Adipocyte (in vitro differentiated cells): ENCODE measurements at regions not wholly inside any gene's neighbourhood (a gene's known extent, or its start where the extent isn't known, plus 50 kb on each side); places are given as distances from the start of the nearest gene placed in this dataset.

Experiments
- DNase-seq: peaks from one replicate; pipeline ENCODE4 v3.0.0-alpha.2; 2015; ENCODE audit warnings: low read depth
- H3K27me3 ChIP-seq: replicated peaks from 2 replicates; pipeline ENCODE4 v1.7.0; 2013; ENCODE audit warnings: mild to moderate bottlenecking, low read length, moderate library complexity; ENCODE audit not compliant: control insufficient read depth, insufficient read depth
- H3K36me3 ChIP-seq: 2 replicates; pipeline ENCODE4 v1.7.0; 2013; ENCODE audit warnings: low read length, mild to moderate bottlenecking, moderate library complexity; ENCODE audit not compliant: control insufficient read depth, insufficient read depth, severe bottlenecking
- H3K4me1 ChIP-seq: 2 replicates; pipeline ENCODE4 v1.7.0; 2013; ENCODE audit warnings: mild to moderate bottlenecking, low read length, moderate library complexity; ENCODE audit not compliant: control insufficient read depth, insufficient read depth
- H3K4me3 ChIP-seq: 2 replicates; pipeline ENCODE4 v1.7.0; 2013; ENCODE audit warnings: mild to moderate bottlenecking, low read length, moderate library complexity
- H3K9ac ChIP-seq: 2 replicates; pipeline ENCODE4 v1.7.0; 2013; ENCODE audit warnings: mild to moderate bottlenecking, low read length, moderate library complexity
- H3K9me3 ChIP-seq: 2 replicates; pipeline ENCODE4 v1.7.0; 2013; ENCODE audit warnings: mild to moderate bottlenecking, low read length, moderate library complexity; ENCODE audit not compliant: control insufficient read depth

DNA sequence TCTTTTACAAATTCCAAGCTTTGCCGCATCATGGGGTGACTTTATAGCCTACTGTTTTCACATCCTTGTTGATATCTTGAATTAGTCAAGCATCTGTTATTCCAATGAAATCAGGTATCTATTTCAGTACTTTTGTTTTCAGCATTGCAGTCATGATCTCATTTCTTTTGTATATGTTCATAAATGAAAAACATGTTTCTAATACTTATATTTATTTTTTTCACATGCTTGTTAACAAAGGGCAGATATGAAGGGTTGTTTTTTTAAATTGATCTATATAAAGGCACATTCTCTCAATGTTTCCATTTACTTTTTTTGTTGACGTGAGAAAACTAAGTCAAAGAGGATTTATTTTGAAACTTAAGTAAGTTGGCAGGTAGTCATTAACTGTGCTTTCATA lies 964.8 kb downstream of the JRKL start:
- Histone ChIP-seq H3K4me3 (no peak overlapping the region), H3K36me3 (no peaks in the 10 kb centered on the region), H3K4me1 (no peaks in the 10 kb centered on the region), H3K9ac (no peak overlapping the region), H3K27me3 (no peaks in the 10 kb centered on the region), H3K9me3 (no peaks in the 10 kb centered on the region)
- no peak for DNase-seq

DNA sequence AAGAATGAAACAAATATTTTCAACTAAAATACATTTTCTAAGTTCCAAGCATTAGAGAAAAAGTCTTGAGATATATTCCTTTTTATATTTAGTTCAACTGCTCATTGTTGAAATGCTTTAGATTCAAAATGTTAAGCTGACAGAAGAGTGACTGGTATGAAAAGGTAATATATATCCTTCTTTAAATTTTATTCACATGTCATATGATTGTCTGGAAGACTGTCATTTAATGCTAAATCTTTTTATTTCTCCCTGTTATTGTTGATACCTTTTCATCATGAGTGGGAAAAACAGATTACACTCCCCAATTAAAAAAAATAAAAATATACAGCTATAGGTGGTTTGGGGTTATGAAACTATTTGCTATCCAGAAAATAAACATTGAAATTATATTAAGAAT lies 965.4 kb downstream of the JRKL start:
- H3K9me3 ChIP-seq: no peaks in the 10 kb centered on the region
- no peak overlapping the region for H3K9ac ChIP-seq
- no peaks in the 10 kb centered on the region for H3K36me3 ChIP-seq
- H3K27me3 ChIP-seq: no peaks in the 10 kb centered on the region
- no peaks in the 10 kb centered on the region for H3K4me1 ChIP-seq
- DNase-seq: no peak
- no peak overlapping the region for H3K4me3 ChIP-seq

DNA sequence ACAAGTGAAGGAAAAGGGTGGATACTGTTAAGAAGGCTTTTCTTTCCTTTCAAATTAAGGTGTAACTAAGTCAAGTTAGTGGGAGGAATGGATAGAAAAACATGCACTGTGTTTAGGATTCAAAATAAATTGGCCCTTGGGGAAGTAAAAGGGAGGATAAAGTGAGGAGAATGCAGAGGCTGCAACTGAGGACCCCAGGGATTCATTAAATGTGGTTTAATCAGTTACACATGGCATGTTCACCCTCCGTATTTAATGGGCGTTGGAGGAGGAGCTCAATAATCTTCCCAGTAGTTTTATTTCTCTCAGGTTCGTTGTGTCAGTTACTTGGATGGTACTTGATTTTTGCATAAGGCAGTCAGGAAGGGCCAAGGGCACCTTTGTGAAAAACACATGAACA lies 966.3 kb downstream of the JRKL start:
- no peaks in the 10 kb centered on the region for H3K9me3 ChIP-seq
- no peak overlapping the region for H3K4me3 ChIP-seq
- no peaks in the 10 kb centered on the region for H3K4me1 ChIP-seq
- H3K27me3 ChIP-seq: no peaks in the 10 kb centered on the region
- no peak overlapping the region for H3K9ac ChIP-seq
- no peak for DNase-seq
- H3K36me3 ChIP-seq: no peaks in the 10 kb centered on the region

GRCh38 chr11:97359016-97359415 lies 969.2 kb downstream of the JRKL start:
- H3K9ac ChIP-seq: no peak overlapping the region
- no peak overlapping the region for H3K4me3 ChIP-seq
- no peaks in the 10 kb centered on the region for H3K36me3 ChIP-seq
- DNase-seq: no peak
- H3K9me3 ChIP-seq: no peaks in the 10 kb centered on the region
- H3K27me3 ChIP-seq: no peaks in the 10 kb centered on the region
- no peaks in the 10 kb centered on the region for H3K4me1 ChIP-seq

- no peak overlapping the region for H3K9ac ChIP-seq
- H3K4me1 ChIP-seq: no peaks in the 10 kb centered on the region
- H3K27me3 ChIP-seq: no peaks in the 10 kb centered on the region
- DNase-seq: peak; percentile 62
- peaks cover 4% of the 10 kb centered on the region for H3K9me3 ChIP-seq
- H3K4me3 ChIP-seq: no peak overlapping the region
- H3K36me3 ChIP-seq: no peaks in the 10 kb centered on the region
These were observed 972.1 kb downstream of the JRKL start for GRCh38 chr11:97361812-97362378.

- Histone ChIP-seq H3K4me1 (no peaks in the 10 kb centered on the region), H3K4me3 (no peak overlapping the region), H3K27me3 (no peaks in the 10 kb centered on the region), H3K9ac (no peak overlapping the region), H3K36me3 (no peaks in the 10 kb centered on the region), H3K9me3 (peaks cover 4% of the 10 kb centered on the region)
- no peak for DNase-seq
These were observed 973.5 kb downstream of the JRKL start for GRCh38 chr11:97363331-97363730.

GRCh38 chr11:97364047-97364446 lies 974.2 kb downstream of the JRKL start:
- no peak overlapping the region for H3K9ac ChIP-seq
- no peaks in the 10 kb centered on the region for H3K27me3 ChIP-seq
- no peaks in the 10 kb centered on the region for H3K4me1 ChIP-seq
- peaks cover 4% of the 10 kb centered on the region for H3K9me3 ChIP-seq
- no peaks in the 10 kb centered on the region for H3K36me3 ChIP-seq
- H3K4me3 ChIP-seq: no peak overlapping the region
- peak; percentile 56 for DNase-seq

DNA sequence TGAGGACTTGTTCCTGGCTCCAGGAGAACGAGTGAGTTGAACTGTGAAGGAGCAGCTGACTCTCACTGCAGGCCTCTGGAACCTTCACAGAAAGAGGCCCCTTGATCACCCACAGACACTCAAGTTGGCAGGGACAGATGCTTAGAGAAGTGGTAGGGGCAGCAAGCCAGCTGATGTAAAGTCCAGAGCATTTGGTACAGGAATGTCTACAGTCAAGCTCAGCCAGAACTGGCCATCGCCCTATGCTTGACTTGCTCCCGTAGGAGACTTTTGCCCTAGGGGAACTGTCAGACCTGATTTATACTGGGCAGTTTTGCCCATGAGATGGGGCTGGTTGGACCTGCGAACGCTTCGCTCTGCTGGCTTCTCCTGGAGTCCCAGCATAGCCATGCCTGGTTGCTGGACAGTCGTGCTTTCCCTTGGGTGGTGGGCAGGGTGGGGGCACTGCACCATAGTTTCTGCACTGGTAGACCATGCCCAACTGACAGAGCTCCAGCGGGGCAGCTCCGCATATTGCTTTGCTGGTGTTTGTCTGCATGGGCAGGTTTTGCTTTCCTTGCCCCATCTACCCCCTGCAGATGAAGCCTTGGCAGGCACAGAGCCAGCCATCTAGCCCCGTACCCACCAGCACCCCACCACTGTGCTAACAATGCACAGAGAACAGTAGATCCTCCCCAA lies 977.7 kb downstream of the JRKL start:
- DNase-seq: no peak
- peaks cover 10% of the 10 kb centered on the region for H3K9me3 ChIP-seq
- no peaks in the 10 kb centered on the region for H3K4me1 ChIP-seq
- H3K36me3 ChIP-seq: no peaks in the 10 kb centered on the region
- H3K4me3 ChIP-seq: no peak overlapping the region
- no peaks in the 10 kb centered on the region for H3K27me3 ChIP-seq
- no peak overlapping the region for H3K9ac ChIP-seq

GRCh38 chr11:97389270-97389669 lies 999.5 kb downstream of the JRKL start:
- no peaks in the 10 kb centered on the region for H3K27me3 ChIP-seq
- no peak overlapping the region for H3K9ac ChIP-seq
- H3K4me3 ChIP-seq: no peak overlapping the region
- no peaks in the 10 kb centered on the region for H3K36me3 ChIP-seq
- peaks cover 6% of the 10 kb centered on the region for H3K9me3 ChIP-seq
- H3K4me1 ChIP-seq: no peaks in the 10 kb centered on the region
- DNase-seq: no peak

DNA sequence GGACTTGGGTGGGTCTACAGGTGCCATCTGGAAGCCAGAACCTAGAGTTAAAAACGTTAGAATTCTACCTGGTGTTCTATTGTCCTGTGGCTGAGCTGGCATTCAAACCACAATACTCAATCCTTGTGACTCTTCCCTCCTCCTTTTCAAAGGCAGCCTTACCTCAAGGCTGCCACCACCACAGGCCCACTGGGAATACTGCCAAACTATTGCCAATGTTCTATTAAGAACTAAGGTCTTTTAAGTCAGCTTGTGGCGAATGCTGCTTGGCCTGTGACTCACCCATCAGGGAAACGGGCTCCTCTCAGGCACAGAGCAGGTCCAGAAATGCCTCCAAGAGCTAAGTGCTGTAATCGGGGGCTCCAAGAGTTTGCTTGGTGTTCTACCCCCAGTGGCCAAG lies 1008.4 kb downstream of the JRKL start:
- Histone ChIP-seq H3K36me3 (no peaks in the 10 kb centered on the region), H3K9me3 (peaks cover 6% of the 10 kb centered on the region), H3K9ac (no peak overlapping the region), H3K4me3 (no peak overlapping the region), H3K4me1 (no peaks in the 10 kb centered on the region), H3K27me3 (no peaks in the 10 kb centered on the region)
- DNase-seq: no peak

DNA sequence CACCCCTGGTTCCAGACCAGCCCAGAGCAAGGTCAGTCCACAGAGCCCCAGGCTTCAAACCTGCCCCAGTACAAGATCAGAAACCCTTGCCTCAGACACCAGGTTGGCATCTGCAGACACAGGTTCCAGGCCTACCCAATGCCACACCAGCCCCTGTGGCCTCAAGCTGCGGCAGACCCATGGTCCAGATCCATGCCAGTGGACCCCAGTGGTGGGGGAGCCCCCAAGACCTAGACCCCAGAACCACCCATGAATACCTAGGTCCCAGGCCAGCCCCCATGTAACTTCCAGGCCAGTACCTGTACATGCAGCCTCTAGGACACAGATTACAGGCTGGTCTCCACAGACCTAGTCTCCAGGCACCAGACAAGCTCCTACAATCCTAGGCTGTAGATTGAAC lies 1019.3 kb downstream of the JRKL start:
- DNase-seq: no peak
- Histone ChIP-seq H3K27me3 (no peaks in the 10 kb centered on the region), H3K9ac (no peak overlapping the region), H3K9me3 (peaks cover 6% of the 10 kb centered on the region), H3K4me3 (no peak overlapping the region), H3K36me3 (no peaks in the 10 kb centered on the region), H3K4me1 (no peaks in the 10 kb centered on the region)

DNA sequence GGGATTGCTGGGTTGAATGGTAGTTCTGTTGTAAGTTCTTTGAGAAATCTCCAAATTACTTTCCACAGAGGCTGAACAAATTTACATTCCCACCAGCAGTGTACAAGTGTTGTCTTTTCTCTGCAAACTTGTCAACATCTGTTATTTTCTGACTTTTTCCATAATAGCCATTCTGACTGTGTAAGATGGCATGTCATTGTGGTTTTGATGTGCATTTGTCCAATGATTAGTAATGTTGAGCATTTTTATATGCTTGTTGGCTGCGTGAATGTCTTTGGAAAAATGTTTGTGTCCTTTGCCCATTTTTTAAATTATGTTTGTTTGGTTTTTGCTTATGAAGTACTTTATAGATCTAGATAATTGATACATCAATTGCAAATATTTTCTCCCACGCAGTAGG lies 1025.0 kb downstream of the JRKL start:
- Histone ChIP-seq H3K4me3 (no peak overlapping the region), H3K9ac (no peak overlapping the region), H3K9me3 (peaks cover 6% of the 10 kb centered on the region), H3K4me1 (no peaks in the 10 kb centered on the region), H3K27me3 (no peaks in the 10 kb centered on the region), H3K36me3 (no peaks in the 10 kb centered on the region)
- DNase-seq: no peak
